B cell (primary cell): ENCODE measurements at regions not wholly inside any gene's neighbourhood (a gene's known extent, or its start where the extent isn't known, plus 50 kb on each side); places are given as distances from the start of the nearest gene placed in this dataset.

Source experiments
- ATAC-seq: fragments of 200-7000 bp; cut with Tn5 transposase; one replicate; pipeline ENCODE4 v1.10.0; 2021; ENCODE audit warnings: low read depth, mild to moderate bottlenecking, moderate number of reproducible peaks, moderate library complexity
- CTCF ChIA-PET: fragments of 350-600 bp; sonication (Branson Sonifier 250); formaldehyde crosslinking; loops from one replicate; lab custom pipeline; 2021; ENCODE audit warnings: antibody characterized with exemption, inconsistent platforms; lab: Charles Lee
- POLR2A ChIA-PET: fragments of 350-600 bp; sonication (Branson Sonifier 250); formaldehyde crosslinking; loops from one replicate; lab custom pipeline; 2021; ENCODE audit warnings: antibody characterized with exemption; lab: Charles Lee
- DNase-seq: peaks from one replicate; pipeline ENCODE4 v3.0.0; 2013
- H2AFZ ChIP-seq: 2 replicates; pipeline ENCODE4 v1.6.1; 2012; ENCODE audit warnings: mild to moderate bottlenecking, low read depth, low read length; ENCODE audit not compliant: insufficient read depth, poor library complexity, severe bottlenecking
- H3K27ac ChIP-seq, 2 donors: 1 replicate in 1 of 2; 2 replicates in 1 of 2; pipeline ENCODE4 v1.5.1; 2012 to 2013; ENCODE audit warnings: low read length in 2 of 2, mild to moderate bottlenecking in 2 of 2, moderate library complexity in 1 of 2
- H3K27me3 ChIP-seq, 4 experiments: fragments of 200-600 bp in 1 of 4; sonication (generic) in 1 of 4; replicated peaks in 1 of 4; 1 replicate in 2 of 4; 2 replicates in 2 of 4; pipeline versions ENCODE4 v1.6.1 to v1.7.0; 2013 to 2016; ENCODE audit warnings: low read length in 3 of 4, mild to moderate bottlenecking in 2 of 4, mixed read lengths in 1 of 4, moderate library complexity in 1 of 4; ENCODE audit not compliant: insufficient read depth in 4 of 4, control insufficient read depth in 3 of 4; ENCODE audit errors: control extremely low read depth in 1 of 4
- H3K36me3 ChIP-seq, 2 experiments: replicated peaks in 1 of 2; 1 replicate in 1 of 2; 2 replicates in 1 of 2; pipeline versions ENCODE4 v1.6.1 to v1.7.1; 2013; ENCODE audit warnings: low read length in 1 of 2; ENCODE audit not compliant: insufficient read depth in 2 of 2, control insufficient read depth in 1 of 2; ENCODE audit errors: control extremely low read depth in 1 of 2, extremely low read depth in 1 of 2
- H3K4me1 ChIP-seq, 2 donors: fragments of 200-600 bp in 1 of 2; sonication (generic) in 1 of 2; 1 replicate in 1 of 2; 2 replicates in 1 of 2; pipeline versions ENCODE4 v1.5.1 to v1.6.1; 2013 to 2017; ENCODE audit warnings: low read length in 2 of 2; ENCODE audit not compliant: control insufficient read depth in 2 of 2, insufficient read depth in 2 of 2
- H3K4me2 ChIP-seq: replicated peaks from 2 replicates; pipeline ENCODE3; 2012; ENCODE audit warnings: mild to moderate bottlenecking, low read depth, low read length; ENCODE audit not compliant: poor library complexity, severe bottlenecking
- H3K4me3 ChIP-seq, 5 experiments: fragments of 200-600 bp in 1 of 5; sonication (generic) in 1 of 5; 1 replicate in 3 of 5; 2 replicates in 2 of 5; pipeline versions ENCODE4 v1.5.1 to v1.7.0; 2011 to 2016; ENCODE audit warnings: low read length in 4 of 5, mild to moderate bottlenecking in 4 of 5, low read depth in 2 of 5, control low read depth in 1 of 5, moderate library complexity in 1 of 5; ENCODE audit not compliant: insufficient read depth in 1 of 5; ENCODE audit errors: control extremely low read depth in 1 of 5, extremely low read depth in 1 of 5
- H3K79me2 ChIP-seq: fragments of 200-600 bp; sonication (generic); one replicate; pipeline ENCODE4 v1.6.0; 2016; ENCODE audit warnings: low read length; ENCODE audit not compliant: control insufficient read depth, insufficient read depth
- H3K9ac ChIP-seq: fragments of 200-600 bp; sonication (generic); 2 replicates; pipeline ENCODE4 v1.6.1; 2017; ENCODE audit warnings: mild to moderate bottlenecking, low read length, moderate library complexity
- H3K9me3 ChIP-seq, 3 donors: one replicate each; pipeline versions ENCODE4 v1.6.1 to v1.7.1; 2013; ENCODE audit warnings: low read length in 2 of 3; ENCODE audit not compliant: control insufficient read depth in 2 of 3, insufficient read depth in 1 of 3; ENCODE audit errors: control extremely low read depth in 1 of 3
- H4K20me1 ChIP-seq: 2 replicates; pipeline ENCODE4 v1.6.0; 2012; ENCODE audit warnings: mild to moderate bottlenecking, low read length; ENCODE audit not compliant: insufficient read depth, control insufficient read depth, poor library complexity, severe bottlenecking
- H3K27ac Mint-ChIP-seq: one replicate; pipeline ENCODE4 v1.8.0; 2021; ENCODE audit warnings: mixed read lengths
- H3K27me3 Mint-ChIP-seq: one replicate; pipeline ENCODE4 v1.8.0; 2021; ENCODE audit warnings: mixed read lengths
- H3K4me1 Mint-ChIP-seq: one replicate; pipeline ENCODE4 v1.8.0; 2021; ENCODE audit warnings: mixed read lengths
- H3K4me3 Mint-ChIP-seq: one replicate; pipeline ENCODE4 v1.8.0; 2021; ENCODE audit warnings: mixed read lengths
- H3K9me3 Mint-ChIP-seq: one replicate; pipeline ENCODE4 v1.8.0; 2022; ENCODE audit warnings: mixed read lengths; ENCODE audit not compliant: insufficient read depth
- CTCF ChIP-seq: fragments of 200-600 bp; IDR thresholded peaks from one replicate; pipeline ENCODE4 v1.8.0; 2022; ENCODE audit warnings: antibody characterized with exemption, mild to moderate bottlenecking
- EZH2 ChIP-seq: IDR thresholded peaks from 2 replicates; pipeline ENCODE4 v1.6.1; 2012; ENCODE audit warnings: borderline replicate concordance, low read depth, mild to moderate bottlenecking, moderate library complexity, low read length; ENCODE audit not compliant: insufficient read depth, poor library complexity, severe bottlenecking
- WGBS: methylation state at CpG from one replicate; pipeline ENCODE4 v1.1.5; 2013; ENCODE audit warnings: missing lambda C conversion rate; ENCODE audit not compliant: insufficient coverage; 5-methylcytosine and 5-hydroxymethylcytosine counted together
- intact Hi-C: fragments of 100-400 bp; cut with micrococcal nuclease; formaldehyde crosslinking; loops from one replicate; pipeline ENCODE4 v1.10.0; 2022

- Histone ChIP-seq H3K9ac (no peak overlapping the region), H3K4me1 (no peaks in the 10 kb centered on the region), H3K27me3 (no peaks in the 10 kb centered on the region), H4K20me1 (no peaks in the 10 kb centered on the region), H3K27ac (no peak overlapping the region), H3K4me2 (no peak overlapping the region), H3K79me2 (no peaks in the 10 kb centered on the region), H3K36me3 (no peaks in the 10 kb centered on the region), H3K4me3 (no peak overlapping the region), H2AFZ (no peak overlapping the region), H3K9me3 (peaks cover 0 to 3% (median 0%) of the 10 kb centered on the region in 3 donors)
- intact Hi-C loops, result no loop called here
- 0% methylated on average over 4 of the region's 4 CpGs for WGBS
- H3K27me3 Mint-ChIP-seq, result peaks cover 3% of the 10 kb centered on the region
- no peaks in the 10 kb centered on the region for H3K4me1 Mint-ChIP-seq
- no peak overlapping the region for H3K4me3 Mint-ChIP-seq
- ChIA-PET POLR2A (no interaction called here), CTCF (no interaction called here)
- ATAC-seq (no peak), DNase-seq (no peak)
- TF ChIP-seq EZH2 (no peak), CTCF (no peak)
- no peak overlapping the region for H3K27ac Mint-ChIP-seq
- peaks cover 6% of the 10 kb centered on the region for H3K9me3 Mint-ChIP-seq
These were observed 113.2 kb downstream of the MAFB start for GRCh38 chr20:40575851-40576250.

DNA sequence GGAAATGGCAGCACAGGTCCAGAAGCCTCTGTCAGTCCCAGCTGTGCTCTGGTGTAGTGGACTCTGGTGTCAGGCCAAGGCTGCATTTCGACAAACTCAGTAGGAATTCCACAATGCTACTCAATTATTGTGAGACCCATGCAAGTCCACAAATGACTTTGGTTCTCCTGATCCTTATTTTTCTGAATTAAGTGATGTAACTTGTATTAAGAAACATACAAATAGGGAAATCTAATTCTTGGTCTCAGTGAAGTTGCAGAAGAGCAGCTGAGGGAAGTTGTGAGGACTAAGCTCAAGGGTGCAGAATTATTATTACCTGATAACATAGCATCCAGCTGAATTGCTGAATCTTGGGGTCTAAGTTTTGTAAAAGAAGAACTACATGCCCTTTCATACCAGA, 116.8 kb downstream of the MAFB start:
- H3K27me3 Mint-ChIP-seq, result no peaks in the 10 kb centered on the region
- TF ChIP-seq EZH2, result no peak
- no peak for TF ChIP-seq CTCF
- no peak for DNase-seq
- intact Hi-C loops, result no loop called here
- Histone ChIP-seq H3K79me2 (no peaks in the 10 kb centered on the region), H3K27me3 (no peaks in the 10 kb centered on the region), H2AFZ (no peak overlapping the region), H3K27ac (no peak overlapping the region), H3K9me3 (peaks cover 0 to 3% (median 0%) of the 10 kb centered on the region in 3 donors), H3K4me2 (no peak overlapping the region), H3K36me3 (no peaks in the 10 kb centered on the region), H4K20me1 (no peaks in the 10 kb centered on the region), H3K4me1 (no peaks in the 10 kb centered on the region), H3K4me3 (no peak overlapping the region), H3K9ac (no peak overlapping the region)
- ChIA-PET CTCF (no interaction called here), POLR2A (no interaction called here)
- WGBS, result no CpG with 5 or more reads among the region's 1 CpG
- no peak for ATAC-seq
- H3K27ac Mint-ChIP-seq, result no peak overlapping the region
- no peaks in the 10 kb centered on the region for H3K4me1 Mint-ChIP-seq
- H3K9me3 Mint-ChIP-seq, result peaks cover 3% of the 10 kb centered on the region
- H3K4me3 Mint-ChIP-seq, result no peak overlapping the region
